HG03521 (cell line): ENCODE measurements at regions not wholly inside any gene's neighbourhood (a gene's known extent, or its start where the extent isn't known, plus 50 kb on each side); places are given as distances from the start of the nearest gene placed in this dataset.
"Not testable (repeated sequence)": the region's sequence is repeated elsewhere in the genome, so short reads cannot be mapped to it uniquely, and the experiment has no call there.

Experiments
- ATAC-seq: cut with Tn5 transposase; IDR thresholded peaks from one replicate; pipeline ENCODE4 v1.9.1; 2021; ENCODE audit warnings: mild to moderate bottlenecking, moderate library complexity; ENCODE audit not compliant: unreplicated experiment

DNA sequence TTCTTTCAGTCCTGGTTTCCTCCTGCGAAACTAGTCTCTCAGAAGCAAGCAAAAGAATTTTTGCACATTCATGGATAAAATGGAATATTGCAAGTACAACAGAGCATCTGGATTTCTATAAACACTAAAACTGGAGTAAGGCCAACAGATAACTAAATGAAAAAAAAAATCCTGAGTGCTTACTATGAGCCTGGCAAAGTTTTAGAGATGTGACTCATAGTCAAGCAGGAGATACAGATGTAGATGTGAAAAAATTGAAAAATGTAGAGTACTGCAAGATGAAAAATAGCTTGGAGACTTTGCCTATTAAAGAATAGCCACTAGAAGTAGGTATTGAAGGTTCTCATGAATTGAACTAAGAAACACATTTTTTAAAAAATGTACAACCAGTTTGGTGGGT is 397.4 kb downstream of the OTOL1 start:
- no peak for ATAC-seq

DNA sequence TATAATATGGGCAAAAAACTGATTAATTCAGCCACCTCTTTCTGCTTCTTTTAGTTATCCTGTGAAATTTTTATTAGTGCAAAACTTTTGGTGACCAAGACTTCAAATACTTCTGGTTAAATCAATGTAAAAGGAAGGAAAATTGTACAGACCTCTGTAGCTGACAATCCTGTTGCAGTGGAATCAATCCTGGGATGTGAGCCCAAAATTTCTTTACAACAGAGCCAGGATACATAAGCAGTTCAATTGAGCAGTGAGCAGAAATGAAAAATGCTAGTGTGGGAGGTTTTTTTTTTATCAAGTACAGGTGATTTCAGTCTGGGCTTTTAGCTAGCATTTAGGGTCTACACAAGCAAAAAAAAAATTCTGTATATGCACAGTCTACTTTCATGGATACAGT is 398.0 kb downstream of the OTOL1 start:
- no peak for ATAC-seq

DNA sequence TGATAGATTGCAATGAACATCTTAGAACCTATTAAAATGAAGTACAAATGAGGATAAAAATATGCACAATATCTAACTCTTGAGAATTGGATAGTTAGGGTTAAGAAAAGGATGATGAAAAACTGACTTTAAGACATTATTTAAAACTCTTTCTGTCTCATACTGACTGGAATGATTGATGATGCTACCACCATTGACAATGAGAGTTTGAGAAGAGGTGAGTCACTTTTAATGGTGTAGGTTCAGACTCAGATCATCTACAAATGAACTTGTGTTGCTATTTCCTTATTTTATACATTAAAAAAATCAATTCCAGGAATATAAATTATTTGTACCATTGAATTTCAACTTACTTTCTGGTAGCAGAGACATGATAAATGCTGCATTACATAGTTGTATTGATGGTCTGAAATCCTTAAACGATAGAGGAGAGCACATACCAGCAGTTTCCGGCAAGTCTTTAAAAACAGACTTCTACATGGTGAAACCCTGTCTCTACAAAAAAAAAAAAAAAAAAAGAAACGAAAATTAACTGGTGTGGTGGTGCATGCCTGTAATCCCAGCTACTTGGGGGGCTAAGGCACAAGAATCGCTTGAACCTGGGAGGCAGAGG is 409.0 kb downstream of the OTOL1 start:
- no peak for ATAC-seq

DNA sequence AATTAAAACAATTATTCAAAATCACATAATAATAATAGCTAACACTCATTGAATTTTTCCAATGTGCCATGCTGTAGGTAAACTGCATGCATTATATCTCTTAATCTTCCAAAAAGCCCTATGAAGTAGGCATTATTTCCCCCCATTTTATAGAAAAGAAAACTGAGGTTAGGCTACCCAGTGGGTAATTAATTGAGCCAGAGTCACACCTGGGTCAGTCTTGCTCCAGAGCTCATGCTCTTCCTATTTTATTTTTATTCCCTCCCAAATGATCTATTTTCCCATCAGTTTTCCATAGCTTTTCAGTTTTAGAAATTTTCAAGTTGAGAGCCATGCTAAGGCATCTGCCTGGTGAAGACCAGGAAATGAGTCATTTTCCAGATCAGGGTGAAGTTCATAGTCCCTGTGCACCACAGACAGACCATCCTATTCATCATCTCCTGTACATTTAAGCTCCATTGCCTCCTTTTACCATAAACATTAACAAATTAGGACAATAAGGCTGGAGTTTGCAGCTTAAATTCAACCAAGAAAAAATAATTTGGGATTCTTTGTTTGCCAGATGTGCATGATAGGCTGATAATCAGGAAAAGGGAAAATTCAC is 417.3 kb downstream of the OTOL1 start:
- no peak for ATAC-seq

DNA sequence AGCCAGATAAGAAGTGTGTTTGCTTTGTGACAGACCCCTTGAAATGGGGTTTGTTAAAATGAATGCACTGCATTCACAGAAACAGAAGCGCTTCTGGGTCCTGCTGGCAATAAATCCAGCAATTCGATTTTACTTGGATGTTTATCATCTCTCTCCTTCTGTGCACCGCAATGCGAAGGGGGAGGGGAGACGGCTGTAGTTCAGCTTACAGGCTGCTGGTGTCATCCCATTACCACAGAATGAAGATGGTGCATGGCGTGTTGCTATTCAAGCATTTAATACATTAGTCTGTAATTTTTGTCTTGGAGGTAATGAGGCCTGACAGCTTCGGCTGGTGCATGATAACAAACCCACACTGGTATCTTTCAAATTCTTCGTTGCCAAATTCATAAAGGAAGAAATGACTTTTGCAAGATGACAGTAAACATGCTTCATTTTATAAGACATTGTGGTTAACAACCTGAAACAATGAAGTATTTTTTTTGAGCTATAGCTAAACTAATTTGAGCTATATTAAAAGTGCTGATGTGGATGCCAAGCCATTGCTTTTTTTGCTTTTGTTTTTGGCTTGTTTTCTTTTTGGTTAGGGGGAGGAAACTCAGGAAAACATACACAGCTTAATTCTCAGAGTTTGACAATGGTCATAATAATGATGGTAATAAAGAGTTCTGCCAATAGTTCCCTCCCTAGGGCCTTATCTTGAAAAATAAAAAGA is 418.3 kb downstream of the OTOL1 start:
- ATAC-seq: no peak

DNA sequence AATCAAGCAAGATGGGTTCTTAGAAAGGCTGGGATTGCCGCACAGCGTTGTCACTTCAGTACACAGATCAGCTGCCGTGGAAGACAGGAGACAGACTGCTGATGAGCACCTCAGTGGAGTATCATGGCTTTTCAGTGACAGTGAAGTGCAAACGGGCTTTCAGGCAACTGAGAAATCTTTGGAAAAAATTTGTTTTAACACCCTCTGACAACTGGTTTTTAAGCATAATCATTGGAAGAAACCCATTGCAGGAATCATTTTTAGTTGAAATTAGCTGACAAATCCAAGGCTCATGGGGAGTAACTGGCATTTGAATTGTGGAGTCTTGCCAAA is 418.8 kb downstream of the OTOL1 start:
- ATAC-seq: no peak

DNA sequence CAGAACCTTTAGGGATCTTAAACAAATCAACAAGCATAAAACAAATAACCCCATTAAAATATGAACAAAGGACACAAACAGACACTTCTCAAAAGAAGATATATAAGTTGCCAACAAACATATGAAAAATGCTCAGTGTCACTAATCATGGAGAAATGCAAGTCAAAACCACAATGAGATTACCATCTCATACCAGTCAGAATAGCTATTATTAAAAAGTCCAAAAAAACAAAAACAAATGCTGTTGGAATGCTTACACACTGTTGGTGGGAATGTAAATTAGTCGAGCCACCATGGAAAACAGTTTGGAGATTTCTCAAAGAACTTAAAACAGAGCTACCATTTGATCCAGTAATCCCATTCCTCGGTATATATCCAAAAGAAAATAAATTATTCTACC is 423.6 kb downstream of the OTOL1 start:
- no peak for ATAC-seq

DNA sequence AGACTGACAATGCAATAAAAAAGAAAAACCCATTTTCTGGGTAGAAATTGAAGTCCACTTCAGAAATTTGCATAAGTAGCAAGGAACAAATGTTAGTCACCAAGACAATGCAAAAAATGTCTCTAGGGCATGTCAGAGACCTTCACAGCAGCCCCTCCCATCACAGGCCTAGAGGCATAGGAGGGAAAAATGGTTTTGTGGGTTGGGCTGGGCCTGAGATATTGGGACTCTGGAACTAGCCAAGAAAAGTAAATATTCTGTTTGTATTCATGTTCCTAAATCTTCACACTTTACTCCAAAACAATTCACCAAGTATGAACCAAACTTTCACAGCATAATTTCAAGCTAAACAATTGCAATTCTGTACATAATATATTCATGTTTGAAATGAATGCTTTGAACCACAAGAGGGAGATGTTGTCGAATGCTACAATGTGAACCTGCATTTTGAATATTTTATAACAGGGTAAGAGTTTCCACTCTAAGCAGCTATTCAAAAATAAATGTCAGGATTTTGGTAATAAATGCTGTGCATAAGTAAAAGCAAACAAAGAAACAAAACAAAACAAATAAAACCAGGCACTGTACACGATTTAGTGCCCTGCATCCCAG is 429.2 kb downstream of the OTOL1 start:
- no peak for ATAC-seq

DNA sequence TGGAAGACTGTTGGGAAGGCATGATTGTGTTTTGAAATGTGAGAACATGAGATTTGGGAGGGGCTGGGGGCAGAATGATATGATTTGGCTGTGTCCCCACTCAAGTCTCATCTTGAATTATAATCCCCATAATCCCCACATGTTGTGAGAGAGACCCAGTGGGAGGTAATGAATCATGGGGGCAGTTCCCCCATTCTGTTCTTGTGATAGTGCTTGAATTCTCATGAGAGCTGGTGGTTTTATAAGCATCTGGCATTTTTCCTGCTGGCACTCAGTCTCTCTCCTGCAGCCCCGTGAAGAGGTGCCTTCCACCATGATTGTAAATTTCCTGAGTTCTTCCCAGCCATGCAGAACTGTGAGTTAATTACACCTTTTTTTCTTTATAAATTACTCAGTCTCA is 430.5 kb downstream of the OTOL1 start:
- no peak for ATAC-seq

DNA sequence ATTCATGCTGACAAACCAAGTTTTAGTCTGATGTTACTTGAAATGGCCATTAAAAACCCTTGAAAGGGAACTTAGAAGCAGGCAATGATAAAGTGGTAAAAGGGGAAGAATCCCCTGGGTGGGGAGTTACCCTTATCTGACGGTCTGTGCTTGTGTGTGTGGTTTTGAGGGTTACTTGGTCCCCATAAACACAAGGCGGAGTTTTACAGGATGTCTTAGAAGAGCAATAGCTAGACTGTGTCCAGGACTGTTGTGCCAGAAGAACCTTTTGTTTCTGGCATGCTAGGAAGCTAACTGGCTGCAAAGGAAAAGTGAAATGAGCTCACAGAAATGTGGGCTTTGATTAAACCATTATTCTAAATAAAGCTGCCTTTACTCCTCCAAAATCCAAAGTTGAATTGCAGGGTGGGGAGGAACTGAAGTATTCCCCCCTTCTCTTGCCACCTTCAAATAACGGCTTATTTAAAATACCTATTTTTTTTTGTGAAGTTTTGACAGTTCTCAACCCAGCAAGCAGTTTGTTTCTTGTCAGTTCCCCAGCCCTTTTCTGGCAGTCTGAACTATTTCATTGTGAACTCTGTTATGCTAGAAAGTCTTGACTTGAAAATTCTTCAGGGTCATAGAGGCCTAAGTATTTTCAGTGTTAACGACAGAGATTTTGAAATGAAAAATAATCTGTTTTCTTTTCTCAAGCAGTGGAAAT is 443.5 kb downstream of the OTOL1 start:
- ATAC-seq: no peak

DNA sequence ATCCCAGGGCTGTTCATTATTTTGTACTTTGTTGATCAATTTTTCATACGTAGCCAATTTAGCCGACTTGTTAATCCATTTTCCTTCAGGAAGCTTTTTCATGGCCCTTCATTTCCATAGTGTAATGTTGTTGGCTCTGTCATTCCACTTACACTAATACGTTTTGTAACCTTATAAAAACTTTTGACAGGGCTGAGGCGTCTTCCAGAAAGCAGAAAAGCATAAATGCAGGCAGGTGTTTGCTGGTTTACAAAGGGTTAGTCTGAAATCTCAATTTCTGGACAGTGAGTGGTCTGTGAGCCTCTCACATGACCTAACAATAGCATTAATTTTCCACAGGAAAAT is 444.0 kb downstream of the OTOL1 start:
- ATAC-seq: no peak

DNA sequence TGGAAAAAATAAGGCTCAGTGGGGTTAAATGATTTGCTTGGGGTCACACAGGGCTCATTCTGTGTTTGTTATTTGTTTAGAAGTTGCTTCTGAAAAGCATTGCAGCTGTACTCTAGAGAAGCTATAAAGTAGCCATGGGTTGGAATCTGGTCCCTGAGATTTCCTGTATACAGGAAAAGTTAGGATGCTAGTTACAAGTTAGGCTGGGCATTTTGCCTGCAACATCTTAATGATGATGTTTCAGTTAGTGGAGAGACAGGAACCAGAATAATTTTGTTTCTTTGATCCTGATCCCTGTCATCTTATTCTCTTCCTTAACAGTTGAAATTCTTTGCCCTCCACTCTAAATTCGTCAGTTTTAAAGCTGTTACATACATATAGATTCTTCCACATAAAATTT is 445.3 kb downstream of the OTOL1 start:
- no peak for ATAC-seq

DNA sequence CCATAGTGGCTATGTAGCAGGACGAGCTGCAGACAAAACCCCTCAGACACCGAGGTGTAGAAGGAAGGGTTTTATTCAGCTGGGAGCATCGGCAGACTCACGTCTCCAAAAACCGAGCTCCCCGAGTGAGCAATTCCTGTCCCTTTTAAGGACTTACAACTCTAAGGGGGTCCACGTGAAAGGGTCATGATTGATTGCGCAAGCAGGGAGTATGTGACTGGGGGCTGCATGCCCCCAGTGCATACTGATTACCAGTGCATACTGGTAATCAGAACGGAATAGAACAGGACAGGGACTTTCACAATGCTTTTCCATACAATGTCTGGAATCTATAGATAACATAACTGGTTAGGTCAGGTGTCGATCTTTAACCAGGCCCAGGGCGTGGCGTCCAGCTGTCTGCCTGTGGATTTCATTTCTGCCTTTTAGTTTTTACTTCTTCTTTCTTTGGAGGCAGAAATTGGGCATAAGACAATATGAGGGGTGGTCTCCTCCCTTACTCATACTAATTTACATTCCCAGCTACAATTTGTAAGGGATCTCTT is 447.3 kb downstream of the OTOL1 start:
- not testable (repeated sequence) for ATAC-seq

DNA sequence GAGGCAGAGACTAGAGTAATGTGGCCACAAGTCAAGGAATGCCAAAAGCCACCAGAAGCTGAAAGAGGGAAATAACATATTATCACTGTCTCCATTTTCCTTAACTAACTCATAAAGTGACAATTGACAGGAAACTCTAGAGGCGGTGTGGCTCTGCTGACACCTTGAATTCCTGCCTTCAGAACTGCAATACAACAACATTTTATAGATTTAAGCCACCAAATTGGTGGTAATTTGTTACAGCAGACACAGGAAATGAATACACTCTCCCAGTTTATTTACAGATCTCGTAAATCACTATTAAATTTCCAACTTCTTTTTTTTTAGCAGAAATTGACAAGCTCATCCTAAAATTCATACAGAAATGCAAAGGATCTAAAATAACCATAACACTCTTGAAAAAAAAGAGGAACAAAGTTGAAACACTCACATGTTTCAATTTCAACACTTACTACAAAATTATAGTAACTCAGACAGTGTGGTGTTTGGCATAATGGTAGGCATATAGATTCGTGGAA is 449.9 kb downstream of the OTOL1 start:
- ATAC-seq: no peak

DNA sequence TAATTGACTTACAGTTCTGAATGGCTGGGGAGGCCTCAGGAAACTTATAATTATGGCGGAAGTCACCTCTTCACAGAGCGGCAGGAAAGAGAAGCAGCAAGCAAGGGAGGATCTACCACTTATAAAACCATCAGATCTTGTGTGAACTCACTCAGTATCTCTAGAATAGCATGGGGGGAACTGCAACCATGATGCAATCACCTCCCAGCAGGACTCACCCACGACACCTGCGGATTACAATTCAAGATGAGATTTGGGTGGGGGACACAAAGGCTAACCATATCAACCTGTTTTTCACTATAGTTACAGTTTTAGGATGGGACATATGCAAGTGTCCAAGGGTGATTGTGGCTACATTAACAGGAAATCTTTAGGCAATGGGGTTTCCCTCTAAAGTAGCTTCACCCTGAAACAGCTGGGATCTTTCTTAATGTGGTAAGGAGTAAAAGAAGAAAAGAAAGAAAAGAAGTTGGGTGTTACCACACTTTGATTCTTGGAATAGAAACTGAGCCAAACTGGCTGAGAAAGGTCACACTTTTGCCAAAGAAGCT is 453.8 kb downstream of the OTOL1 start:
- no peak for ATAC-seq

DNA sequence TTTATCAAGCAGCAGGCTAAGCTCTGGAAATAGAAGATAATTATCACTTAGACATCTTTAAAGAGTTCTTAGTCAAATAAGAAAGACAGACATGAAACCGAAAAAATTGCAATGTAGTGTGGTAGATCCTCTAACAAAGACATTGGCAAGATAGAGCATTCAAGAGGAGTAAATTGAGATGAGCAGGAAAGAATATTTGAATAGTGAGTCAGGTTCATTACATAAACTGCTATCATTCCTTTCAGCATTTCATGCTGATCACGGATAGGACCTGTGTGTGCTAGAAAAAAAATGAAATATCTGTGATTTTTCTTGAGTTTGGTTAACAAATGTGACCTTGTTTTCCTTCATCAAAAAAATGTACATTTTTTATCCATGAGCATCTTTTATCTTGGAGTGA is 460.9 kb downstream of the OTOL1 start:
- no peak for ATAC-seq

DNA sequence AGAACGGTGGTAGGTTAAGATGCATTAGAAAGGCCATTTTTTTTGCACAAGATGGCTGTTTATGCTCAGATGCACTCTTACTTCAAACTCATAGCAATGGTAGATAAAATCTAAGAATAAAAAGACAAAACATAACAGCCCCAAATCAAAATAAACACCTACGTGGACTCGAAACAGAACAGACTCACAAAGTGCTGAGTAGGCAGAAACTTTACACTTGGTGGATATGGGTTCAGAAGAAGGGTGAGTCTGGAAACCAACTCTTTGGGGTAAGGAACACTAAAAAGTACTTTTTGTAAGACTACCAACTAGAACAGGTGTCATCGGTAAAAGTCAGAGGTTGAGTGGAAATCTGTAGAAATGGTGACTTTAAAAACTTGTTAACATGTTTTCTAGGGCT is 468.2 kb downstream of the OTOL1 start:
- ATAC-seq: no peak

DNA sequence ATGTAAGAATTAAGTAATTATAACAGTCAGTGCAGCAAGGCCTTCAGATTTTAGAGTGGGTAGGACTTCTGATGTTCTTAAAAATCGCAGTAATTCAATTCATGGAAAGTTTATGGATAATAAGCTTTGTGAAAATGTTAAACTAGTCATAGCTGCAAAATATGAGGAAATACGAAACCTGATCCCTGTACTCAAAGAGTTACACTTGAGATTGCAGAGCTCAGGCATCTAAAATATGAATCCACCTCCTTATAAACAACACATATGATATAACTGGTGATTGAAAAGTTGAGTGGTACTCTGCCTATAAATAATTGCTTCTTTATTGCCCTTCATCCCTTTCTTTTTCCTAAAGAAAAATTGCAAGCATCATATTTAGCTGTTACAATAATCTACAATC is 473.3 kb downstream of the OTOL1 start:
- no peak for ATAC-seq

DNA sequence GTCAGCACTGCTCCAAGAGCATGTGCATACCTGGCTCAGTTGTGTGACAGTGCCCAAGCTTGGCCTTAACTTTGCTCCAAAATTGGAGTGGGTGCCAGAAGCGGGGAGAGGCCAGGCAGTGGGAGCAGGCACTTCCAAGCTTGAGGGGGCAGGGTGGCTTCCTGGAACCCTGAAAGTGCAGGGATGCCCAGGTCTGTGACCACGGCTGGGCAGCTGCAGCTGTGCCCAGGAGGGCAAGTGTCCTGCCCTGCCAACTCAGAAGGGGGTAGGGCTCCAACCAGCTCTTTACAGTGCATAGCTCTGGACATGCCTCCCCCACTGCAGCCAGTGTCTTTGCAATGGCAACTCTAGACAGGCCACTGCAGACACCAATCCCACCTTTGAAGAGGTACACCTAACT is 478.6 kb downstream of the OTOL1 start:
- ATAC-seq: no peak

DNA sequence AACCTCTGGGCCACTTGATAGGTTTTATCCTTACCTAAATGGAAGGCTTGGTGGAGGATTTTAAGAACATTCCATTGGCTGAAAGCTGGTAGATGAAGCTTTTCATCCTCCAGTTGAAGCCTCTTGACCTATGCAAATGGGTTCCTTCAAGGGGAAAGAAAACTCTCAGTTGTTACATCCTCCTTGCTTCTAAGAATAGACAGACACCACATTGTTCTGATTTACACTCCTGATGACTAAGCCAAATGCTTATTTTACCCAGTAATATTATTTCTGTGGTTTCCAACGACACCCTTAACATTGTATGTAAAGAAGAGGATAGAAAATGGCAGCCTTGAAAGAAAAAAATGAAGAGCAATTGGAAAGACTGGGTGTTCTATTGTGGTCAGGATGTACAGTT is 480.5 kb downstream of the OTOL1 start:
- ATAC-seq: no peak

DNA sequence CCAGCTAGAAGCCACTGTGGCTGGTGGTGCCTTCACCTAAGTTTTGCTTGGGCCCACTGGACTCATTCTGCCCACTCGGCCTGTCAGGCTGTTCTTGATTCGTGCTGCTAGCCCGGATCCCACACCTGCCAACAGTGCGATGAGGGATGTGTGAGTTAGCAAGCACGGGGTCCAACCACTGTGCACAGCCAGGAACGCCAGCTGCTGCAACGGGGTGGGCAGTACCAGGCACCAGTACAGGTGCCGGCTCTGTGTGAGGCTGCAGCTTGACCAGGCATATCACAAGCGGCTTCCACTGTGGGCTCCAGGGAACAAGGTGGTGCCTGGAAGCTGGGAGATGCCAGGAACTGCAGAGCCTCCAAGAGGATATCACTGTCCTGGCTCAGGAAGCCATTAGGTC is 481.2 kb downstream of the OTOL1 start:
- no peak for ATAC-seq
